Ascending aorta (tissue), 2 donors: ENCODE measurements at regions not wholly inside any gene's neighbourhood (a gene's known extent, or its start where the extent isn't known, plus 50 kb on each side); places are given as distances from the start of the nearest gene placed in this dataset.

Experiments used
- DNase-seq, 2 donors: peaks; one replicate each; pipeline ENCODE4 v3.0.0-alpha.2; 2019; ENCODE audit warnings: low spot score in 2 of 2
- H3K27ac ChIP-seq, 2 donors: fragments of 200-600 bp; sonication (generic); one replicate each; pipeline ENCODE4 v1.5.1; 2016 to 2017; ENCODE audit warnings: mild to moderate bottlenecking in 1 of 2
- H3K27me3 ChIP-seq: fragments of 200-600 bp; sonication (generic); one replicate; pipeline ENCODE4 v1.5.1; 2017
- H3K36me3 ChIP-seq, 2 donors: fragments of 200-600 bp; sonication (generic); one replicate each; pipeline ENCODE4 v1.5.1; 2016
- H3K4me1 ChIP-seq, 2 donors: fragments of 200-600 bp; sonication (generic); one replicate each; pipeline ENCODE4 v1.5.1; 2016 to 2017; ENCODE audit warnings: mild to moderate bottlenecking in 1 of 2
- H3K4me3 ChIP-seq, 2 donors: fragments of 200-600 bp; sonication (generic); one replicate each; pipeline ENCODE4 v1.5.1; 2016 to 2017; ENCODE audit warnings: mild to moderate bottlenecking in 1 of 2
- H3K9me3 ChIP-seq, 2 donors: fragments of 200-600 bp; sonication (generic); one replicate each; pipeline ENCODE4 v1.5.1; 2016
- intact Hi-C: fragments of 100-400 bp; cut with DNase I; formaldehyde crosslinking; loops from one replicate; pipeline ENCODE4 v1.15.1; 2023
- TF ChIP-seq, protein P1 (sequence below), 3 experiments: fragments of 200-600 bp in 2 of 3; fragments of 450-650 bp in 1 of 3; sonication (generic) in 2 of 3; IDR thresholded peaks; one replicate each; pipeline ENCODE4 v1.5.1; 2016 to 2019; ENCODE audit warnings: antibody characterized with exemption in 3 of 3, mild to moderate bottlenecking in 1 of 3, moderate library complexity in 1 of 3

DNA sequence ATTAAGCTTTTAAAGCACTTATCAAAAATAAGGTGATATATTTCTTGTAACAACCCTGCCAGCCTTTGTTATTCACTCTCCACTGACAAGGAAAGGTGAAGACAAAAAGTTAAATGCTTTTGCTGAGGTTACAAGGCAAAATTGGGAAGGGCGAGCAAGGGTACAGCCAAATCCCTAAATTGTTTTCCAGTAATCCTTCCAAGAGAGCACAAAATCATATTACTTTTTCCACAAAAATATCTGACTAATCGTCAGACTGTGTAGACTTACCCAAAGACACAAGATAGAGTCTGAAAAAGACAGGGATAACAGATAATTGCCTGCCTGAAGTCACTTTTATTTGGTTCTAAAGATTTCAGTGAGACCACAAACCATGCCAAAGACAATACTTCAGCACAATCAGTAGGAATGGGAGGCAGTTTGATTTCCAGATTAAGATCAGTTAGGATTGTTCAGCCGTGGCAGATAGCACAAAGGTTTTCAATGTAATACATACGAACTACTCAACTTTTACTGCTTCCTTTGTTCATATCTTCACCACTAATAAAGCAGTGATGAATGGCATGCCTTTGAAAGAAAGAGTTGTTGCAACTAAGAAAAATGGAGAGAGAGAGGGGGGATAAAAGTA, 383.8 kb upstream of the TUSC1 start:
- H3K4me3 ChIP-seq: no peak overlapping the region
- H3K27me3 ChIP-seq: no peaks in the 10 kb centered on the region
- no peak for DNase-seq
- TF ChIP-seq, protein P1, sequence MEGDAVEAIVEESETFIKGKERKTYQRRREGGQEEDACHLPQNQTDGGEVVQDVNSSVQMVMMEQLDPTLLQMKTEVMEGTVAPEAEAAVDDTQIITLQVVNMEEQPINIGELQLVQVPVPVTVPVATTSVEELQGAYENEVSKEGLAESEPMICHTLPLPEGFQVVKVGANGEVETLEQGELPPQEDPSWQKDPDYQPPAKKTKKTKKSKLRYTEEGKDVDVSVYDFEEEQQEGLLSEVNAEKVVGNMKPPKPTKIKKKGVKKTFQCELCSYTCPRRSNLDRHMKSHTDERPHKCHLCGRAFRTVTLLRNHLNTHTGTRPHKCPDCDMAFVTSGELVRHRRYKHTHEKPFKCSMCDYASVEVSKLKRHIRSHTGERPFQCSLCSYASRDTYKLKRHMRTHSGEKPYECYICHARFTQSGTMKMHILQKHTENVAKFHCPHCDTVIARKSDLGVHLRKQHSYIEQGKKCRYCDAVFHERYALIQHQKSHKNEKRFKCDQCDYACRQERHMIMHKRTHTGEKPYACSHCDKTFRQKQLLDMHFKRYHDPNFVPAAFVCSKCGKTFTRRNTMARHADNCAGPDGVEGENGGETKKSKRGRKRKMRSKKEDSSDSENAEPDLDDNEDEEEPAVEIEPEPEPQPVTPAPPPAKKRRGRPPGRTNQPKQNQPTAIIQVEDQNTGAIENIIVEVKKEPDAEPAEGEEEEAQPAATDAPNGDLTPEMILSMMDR (IDR thresholded peaks at IDR 0.05): no peak
- H3K36me3 ChIP-seq: no peaks in the 10 kb centered on the region
- no peak overlapping the region for H3K27ac ChIP-seq
- H3K9me3 ChIP-seq: no peaks in the 10 kb centered on the region
- intact Hi-C loops: no loop called here
- no peaks in the 10 kb centered on the region for H3K4me1 ChIP-seq

DNA sequence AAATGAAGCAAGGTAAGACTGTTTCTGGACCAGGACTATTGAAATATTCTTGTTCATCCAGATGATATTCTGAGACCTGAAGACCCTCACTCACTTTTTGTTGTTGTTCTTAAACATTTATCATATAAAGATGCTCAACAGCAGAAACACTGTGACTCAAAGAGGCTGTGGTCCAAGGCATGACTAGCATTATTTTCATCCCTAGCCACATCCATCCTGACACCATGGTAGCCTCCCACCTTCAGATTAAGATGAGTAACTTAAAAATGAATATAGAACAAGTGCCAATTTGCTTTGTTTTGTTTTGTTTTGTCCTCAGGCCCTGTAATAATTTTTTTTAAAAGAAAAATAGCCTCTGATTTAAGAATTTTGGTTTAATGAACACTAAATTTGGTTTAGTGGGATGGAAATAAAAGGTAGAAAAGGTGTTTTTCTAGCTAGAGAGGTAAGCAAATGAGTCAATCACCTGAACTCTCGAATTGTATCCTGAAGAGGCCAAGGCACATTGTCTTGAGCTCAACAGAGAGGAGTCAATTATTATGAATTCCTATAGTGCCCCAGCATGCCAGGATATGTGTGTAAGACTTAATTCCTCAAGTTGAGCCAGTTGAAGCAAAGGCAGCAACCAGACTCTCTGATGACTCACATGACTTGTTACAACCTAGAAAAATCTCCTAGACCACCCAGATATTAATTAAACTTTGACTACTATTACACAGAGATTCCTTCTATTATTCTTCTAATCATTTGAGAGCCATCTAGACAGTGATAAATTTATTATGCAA, 380.1 kb upstream of the TUSC1 start:
- Histone ChIP-seq H3K4me1 (no peaks in the 10 kb centered on the region), H3K36me3 (no peaks in the 10 kb centered on the region), H3K4me3 (no peak overlapping the region), H3K27me3 (no peaks in the 10 kb centered on the region), H3K9me3 (no peaks in the 10 kb centered on the region), H3K27ac (no peak overlapping the region)
- intact Hi-C loops: no loop called here
- TF ChIP-seq, protein P1 (IDR thresholded peaks at IDR 0.05): no peak
- no peak for DNase-seq

DNA sequence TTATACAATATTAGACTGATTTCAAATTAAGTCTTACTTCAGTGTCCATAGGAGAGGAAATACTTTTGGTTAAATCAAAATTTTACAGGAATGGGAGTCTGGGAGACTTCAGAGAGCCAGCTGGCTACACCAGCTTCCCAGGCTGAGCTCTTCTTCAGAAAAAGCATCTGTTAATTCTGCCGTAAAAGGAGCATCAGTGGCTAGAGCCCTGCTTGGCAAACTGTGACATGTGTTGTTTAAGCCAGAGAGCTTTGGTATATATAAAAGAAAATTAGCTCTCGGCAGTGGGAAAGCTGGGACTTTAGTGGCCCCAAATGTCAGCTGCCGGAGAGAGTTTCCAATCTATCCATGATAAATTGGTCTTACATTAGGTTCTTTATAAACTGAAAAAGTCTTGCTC, 378.8 kb upstream of the TUSC1 start:
- no peak overlapping the region for H3K27ac ChIP-seq
- H3K4me1 ChIP-seq: no peaks in the 10 kb centered on the region
- H3K9me3 ChIP-seq: no peaks in the 10 kb centered on the region
- TF ChIP-seq, protein P1 (IDR thresholded peaks at IDR 0.05): no peak
- no peaks in the 10 kb centered on the region for H3K27me3 ChIP-seq
- H3K4me3 ChIP-seq: no peak overlapping the region
- no peaks in the 10 kb centered on the region for H3K36me3 ChIP-seq
- intact Hi-C loops: no loop called here
- no peak for DNase-seq

DNA sequence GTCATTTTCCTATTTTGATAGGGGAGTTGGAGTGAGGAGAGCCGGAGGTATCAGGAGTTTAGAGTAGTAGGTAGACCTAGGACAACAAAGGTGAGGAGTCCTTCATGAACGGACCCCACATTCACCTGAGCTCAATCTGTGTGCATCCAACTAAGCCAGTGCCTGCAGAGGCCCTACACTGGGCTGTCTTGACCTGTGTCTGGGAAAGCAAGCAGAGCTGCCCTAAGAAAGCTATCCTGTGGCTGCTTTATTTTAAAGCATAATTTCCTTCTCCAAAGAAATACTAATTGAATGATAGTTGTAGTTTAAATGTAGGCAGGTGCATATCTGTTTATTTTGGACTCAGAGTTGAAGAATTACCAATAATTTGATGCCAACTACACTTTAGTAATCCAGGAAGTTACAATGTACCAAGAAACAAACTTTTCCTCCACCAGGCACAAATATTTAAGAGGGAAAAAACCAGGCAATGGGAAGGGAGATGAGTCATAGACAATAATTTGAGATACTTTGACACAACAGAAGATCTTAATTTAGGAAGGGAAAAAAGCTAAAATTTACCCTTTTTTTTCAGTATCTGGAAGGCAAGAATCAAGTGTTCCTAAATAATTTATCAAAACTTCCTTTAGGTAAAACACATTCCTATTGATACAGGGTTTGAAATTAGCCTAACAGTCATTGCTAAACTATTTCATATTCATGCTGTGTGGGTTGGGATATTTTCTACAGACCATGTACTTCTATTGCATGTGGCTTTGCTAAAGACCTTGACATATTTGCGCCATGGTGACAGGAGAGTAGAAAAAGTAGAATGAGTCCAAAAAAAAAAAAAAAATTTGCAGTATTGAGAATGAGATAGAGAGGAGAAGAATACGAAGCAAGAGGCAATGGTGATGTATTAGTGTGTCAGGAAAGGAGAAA, 376.6 kb upstream of the TUSC1 start:
- TF ChIP-seq, protein P1 (IDR thresholded peaks at IDR 0.05): no peak
- intact Hi-C loops: no loop called here
- no peaks in the 10 kb centered on the region for H3K4me1 ChIP-seq

DNA sequence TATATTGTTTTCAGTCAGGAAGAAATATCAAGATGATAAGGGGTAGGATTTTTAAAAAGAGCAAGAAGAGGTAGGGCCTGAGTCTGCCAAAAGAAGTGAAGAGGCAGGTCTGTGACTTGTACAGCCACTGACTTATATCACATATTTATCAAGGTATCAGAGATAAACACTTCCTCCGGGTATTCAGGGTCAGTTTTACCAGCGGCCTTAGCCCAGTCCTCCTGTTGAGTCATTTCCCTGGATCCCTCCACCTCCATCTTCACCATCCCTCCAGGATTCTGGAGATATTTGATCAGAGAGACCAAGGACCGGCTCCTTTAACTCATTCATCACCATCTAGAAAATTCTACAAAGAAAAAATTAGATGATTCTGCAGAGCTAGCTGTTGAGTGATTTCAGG, 375.7 kb upstream of the TUSC1 start:
- intact Hi-C loops: no loop called here
- Histone ChIP-seq H3K27me3 (no peaks in the 10 kb centered on the region), H3K36me3 (no peaks in the 10 kb centered on the region), H3K27ac (no peak overlapping the region), H3K4me1 (no peaks in the 10 kb centered on the region), H3K9me3 (no peaks in the 10 kb centered on the region), H3K4me3 (no peak overlapping the region)
- TF ChIP-seq, protein P1 (IDR thresholded peaks at IDR 0.05): no peak
- DNase-seq: no peak

More for the DNA sequence above, 376.6 kb upstream of the TUSC1 start:
- Histone ChIP-seq H3K27ac (no peak overlapping the region), H3K9me3 (no peaks in the 10 kb centered on the region), H3K4me3 (no peak overlapping the region), H3K36me3 (no peaks in the 10 kb centered on the region), H3K27me3 (no peaks in the 10 kb centered on the region)
- no peak for DNase-seq
